C4-2B (cell line): ENCODE measurements at regions not wholly inside any gene's neighbourhood (a gene's known extent, or its start where the extent isn't known, plus 50 kb on each side); places are given as distances from the start of the nearest gene placed in this dataset.

Source experiments
- CTCF ChIP-seq: fragments of 450-650 bp; conservative IDR thresholded peaks from 2 replicates; pipeline ENCODE4 v1.5.1; 2017; ENCODE audit warnings: mild to moderate bottlenecking
- ZFX ChIP-seq: fragments of 450-650 bp; IDR thresholded peaks from 2 replicates; pipeline ENCODE4 v1.6.1; 2017

- no peak for TF ChIP-seq CTCF
- no peak for TF ChIP-seq ZFX
Observed at GRCh38 chr9:13762209-13762608, 482.7 kb upstream of the MPDZ start.
